ENCODE measurements at regions not wholly inside any gene's neighbourhood (a gene's known extent, or its start where the extent isn't known, plus 50 kb on each side); places are given as distances from the start of the nearest gene placed in this dataset.

DNA sequence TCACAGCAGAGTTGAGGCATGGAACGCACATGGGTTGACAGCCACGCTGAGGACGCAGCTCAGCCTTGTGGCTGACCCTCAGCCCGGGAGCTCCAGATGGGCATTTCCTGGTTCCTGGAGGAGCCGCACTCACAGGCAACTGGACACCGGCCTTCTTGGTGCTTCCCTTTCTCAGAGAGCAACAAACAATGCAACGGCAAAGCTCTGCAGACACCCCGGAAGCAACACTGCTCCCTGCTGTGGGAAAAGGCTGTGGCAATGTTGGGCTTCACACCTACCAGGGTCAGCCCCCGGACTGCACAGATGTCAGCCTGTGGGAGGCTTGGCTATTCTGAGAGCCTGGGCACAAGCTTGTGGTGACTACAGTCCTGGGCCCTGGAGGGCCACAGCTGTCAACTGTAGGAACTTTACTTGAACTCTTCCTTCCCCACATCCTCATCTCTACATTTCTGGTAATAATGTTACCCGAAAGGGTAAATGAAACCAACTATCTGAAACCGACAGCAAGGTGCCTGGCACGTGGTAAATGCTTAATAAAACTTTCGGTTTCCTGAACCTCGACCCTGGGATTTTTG is 597.5 kb upstream of the MKI67 start:
- DNase-seq (ENCODE audit: extremely low read depth in 1 of 2, low read depth in 1 of 2): no peak

DNA sequence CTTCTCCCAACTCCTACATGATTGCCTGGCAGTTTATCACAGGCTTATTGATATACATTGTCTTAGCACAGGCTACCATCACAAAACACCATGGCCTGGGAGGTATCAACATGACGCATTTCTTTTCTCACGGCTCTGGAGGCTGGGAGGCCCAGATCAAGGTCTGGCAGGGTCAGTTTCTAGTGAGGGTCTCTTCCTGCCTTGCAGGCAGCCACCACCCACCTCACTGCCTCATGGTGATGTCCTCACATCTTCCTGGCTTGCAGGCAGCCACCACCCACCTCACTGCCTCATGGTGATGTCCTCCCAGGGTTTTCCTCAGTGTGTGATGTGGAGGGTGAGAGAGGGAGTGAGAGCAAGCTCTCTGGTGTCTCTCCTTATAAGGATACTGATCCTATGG is 599.3 kb upstream of the MKI67 start:
- DNase-seq (ENCODE audit: extremely low read depth in 1 of 2, low read depth in 1 of 2): no peak

DNA sequence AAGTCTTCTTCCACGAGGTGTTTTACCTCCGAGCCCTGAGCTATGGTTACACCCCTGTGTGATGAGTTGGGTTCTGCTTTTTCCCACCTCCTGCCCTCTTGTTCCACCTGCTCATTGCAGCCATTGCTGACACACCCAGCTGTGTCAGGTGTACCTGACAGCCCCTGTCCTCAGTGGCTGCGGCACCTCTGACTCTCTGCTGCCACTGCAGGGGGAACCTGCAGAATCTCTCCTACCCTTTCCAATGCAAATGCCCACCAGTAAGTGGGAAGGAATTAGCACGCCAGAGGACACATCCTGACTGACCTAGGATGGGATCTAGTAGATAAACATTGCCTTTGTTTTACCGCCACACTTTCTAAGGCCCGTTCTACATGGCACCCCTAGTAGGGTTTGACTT is 600.9 kb upstream of the MKI67 start:
- DNase-seq (ENCODE audit: extremely low read depth in 1 of 2, low read depth in 1 of 2): no peak

DNA sequence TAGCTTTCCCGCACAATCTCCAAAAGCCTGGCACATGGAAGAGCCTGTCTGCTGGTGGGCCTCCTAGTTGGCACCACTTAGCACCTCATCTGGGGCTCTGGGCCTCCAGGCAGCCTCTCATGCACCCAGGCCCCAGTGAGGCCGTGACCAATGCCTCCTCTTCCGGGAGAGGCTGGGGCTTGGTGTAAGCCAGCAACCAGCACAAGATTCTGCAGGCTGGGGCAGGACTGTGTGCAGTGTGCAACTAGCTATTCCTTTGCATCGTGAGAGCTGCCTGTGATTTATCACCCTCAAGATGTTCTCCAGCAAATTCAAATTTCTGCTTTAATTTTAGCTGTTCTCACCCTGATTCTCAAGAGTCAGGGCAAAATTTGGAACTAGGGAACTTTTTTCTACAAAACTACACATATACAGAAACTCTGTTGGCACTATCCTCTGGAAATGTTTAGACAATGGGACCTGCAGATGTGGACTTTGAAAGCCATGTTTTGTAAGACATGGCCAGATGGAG is 603.7 kb upstream of the MKI67 start:
- DNase-seq (ENCODE audit: extremely low read depth in 1 of 2, low read depth in 1 of 2): no peak

DNA sequence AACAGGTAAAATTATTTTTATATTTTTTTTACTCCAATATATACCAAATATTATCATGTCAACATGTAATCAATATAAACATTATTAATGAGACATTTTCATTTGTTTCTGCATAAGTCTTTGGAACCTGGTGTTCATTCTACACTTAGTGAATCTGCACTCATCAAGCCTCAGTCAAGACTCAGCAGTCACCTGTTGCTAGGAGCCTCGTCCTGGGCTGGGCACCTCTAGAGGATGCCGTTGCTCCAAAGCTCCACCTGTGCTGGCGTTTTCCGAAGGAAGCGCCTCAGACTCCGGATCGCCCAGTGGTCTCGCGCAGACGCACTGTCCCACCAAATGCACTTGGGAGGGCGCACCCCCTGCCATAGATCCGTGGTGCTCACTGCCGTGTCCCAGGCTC is 604.7 kb upstream of the MKI67 start:
- no peak for DNase-seq (ENCODE audit: extremely low read depth in 1 of 2, low read depth in 1 of 2)

DNA sequence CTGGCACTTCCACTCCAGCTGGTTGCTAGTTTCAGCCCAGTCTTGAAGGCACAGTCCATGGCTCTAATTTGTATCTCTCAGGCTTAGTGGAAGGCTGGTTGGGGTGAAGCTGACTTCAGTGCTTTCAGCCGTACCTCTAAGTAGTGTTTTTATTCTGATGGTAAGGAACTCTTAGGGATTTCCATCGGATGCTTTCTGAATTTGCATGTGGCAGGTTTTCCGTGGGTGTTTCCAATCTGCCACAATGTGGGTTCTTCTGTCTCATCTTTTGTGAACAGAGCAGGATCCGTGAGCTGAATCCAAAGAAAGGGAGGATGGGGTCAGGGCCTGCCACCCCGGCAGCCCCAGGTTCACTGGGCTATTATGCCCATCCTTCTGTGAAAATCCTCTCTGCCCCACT is 607.9 kb upstream of the MKI67 start:
- no peak for DNase-seq (ENCODE audit: extremely low read depth in 1 of 2, low read depth in 1 of 2)

DNA sequence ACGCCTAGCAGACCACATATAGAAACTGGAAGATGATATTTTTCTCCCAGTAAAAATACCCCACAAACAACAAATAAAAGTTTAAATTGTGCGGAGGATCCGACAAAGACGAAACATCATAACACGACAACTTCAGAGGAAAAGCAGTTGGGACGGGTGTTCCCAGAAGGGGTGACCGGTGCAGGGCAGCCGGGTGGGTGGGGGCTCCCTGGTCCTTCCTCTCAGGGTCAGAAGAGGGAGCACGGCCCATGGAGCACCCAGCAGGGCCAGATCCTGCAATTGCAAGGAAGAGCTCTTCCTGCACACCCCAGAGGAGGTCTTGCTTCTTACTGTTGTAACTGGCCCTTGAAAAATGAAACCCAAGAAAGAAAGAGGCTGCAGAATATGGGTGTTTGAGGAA is 608.5 kb upstream of the MKI67 start:
- DNase-seq (ENCODE audit: extremely low read depth in 1 of 2, low read depth in 1 of 2): no peak

DNA sequence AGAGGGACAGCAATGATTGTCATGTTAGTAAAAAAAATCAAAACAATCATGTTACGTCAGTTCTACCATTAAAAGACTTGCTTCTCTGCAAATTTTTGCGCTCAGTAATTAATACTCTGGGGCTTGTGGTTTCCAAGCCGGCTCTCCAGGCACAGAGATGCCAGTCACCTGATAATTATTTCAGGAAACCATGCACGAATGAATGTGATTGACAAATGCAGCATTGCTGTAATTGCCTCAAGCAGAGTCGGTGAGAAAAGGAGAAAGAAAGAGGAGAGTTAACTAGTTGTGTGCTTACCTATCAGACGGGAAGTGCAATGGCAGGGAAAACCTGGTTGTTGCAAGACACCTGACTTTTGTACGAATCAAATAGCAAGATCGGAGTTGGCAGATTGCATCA is 609.8 kb upstream of the MKI67 start:
- DNase-seq (ENCODE audit: extremely low read depth in 1 of 2, low read depth in 1 of 2): no peak

DNA sequence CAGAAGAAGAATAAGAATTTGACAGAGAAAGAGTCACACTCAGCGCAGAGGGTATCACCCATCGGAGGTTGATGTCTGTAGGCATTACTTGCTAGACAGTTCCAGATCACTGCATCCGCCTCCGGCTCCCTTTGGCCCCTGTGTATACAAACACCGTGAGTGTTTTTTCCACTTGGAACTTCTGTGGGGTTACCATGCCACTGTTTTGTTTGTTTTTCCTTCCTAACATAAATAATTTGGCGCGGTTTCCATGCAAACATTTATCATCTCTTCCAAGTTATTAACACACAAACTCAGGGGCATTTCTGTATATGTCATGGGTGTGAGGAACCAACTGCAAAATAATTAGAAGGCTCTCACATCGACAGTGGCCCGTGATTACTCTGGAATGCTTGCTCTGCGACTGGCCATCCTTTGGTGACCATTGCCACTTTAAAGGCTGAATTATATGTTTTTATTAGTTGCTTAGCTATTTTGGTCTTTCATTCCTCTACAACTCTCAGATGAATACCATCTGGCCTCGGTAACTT is 612.2 kb upstream of the MKI67 start:
- DNase-seq (ENCODE audit: extremely low read depth in 1 of 2, low read depth in 1 of 2): no peak

DNA sequence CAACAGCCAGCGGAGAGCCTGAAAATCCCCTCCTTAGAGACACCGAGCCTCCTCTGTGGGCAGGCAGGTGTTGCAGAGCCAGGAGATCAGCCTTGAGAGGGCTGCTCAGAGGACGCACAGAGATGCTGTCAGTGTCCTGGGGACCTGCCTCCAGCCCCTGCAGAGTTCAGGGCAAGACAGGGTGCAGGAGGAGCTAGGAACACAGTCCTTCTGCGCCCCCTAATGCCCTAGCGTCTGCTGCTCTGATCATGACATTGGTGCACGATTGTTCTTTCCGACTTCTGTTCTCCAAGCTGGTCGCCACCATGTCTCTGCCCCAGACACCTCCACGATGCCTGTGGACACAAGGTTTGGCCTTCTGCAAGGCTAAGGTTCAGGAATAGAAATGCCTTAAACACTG is 613.7 kb upstream of the MKI67 start:
- no peak for DNase-seq (ENCODE audit: extremely low read depth in 1 of 2, low read depth in 1 of 2)

DNA sequence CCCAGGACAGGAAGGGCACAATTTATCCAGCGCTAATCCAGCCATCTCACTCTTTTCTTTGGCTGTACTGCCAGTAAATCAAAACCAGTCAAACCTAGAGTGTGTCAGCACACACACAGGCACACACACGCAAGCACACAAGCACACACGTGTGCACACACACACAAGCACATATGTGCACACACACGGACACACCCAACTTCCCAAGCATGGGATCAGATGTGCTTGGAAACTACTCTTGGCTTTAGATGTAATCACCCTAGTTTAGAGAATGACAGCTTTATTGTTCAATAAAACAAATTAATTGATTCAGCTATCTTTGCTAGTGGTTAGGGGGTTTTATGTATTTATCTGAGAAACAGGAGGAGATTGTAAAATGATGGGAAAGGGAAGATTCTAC is 615.0 kb upstream of the MKI67 start:
- DNase-seq (ENCODE audit: extremely low read depth in 1 of 2, low read depth in 1 of 2): no peak

DNA sequence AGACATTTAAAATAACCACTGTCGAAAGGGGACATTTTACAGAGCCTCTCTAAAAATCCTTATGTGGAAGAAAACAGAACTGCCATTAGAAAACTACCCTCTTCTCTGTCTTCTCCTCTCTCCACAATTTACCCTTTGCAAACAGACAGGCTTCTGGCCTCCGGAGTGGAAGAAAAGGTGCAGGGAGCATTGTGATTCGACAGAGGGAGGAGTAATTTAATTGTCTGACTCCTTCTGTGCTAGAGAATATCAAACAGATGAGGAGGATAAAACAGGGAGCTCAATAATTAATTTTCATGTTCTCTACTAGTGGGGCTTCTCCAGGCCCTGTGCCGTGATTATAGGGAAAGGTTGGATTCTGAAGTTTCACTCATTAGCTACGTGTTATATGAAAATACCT is 615.5 kb upstream of the MKI67 start:
- no peak for DNase-seq (ENCODE audit: extremely low read depth in 1 of 2, low read depth in 1 of 2)

DNA sequence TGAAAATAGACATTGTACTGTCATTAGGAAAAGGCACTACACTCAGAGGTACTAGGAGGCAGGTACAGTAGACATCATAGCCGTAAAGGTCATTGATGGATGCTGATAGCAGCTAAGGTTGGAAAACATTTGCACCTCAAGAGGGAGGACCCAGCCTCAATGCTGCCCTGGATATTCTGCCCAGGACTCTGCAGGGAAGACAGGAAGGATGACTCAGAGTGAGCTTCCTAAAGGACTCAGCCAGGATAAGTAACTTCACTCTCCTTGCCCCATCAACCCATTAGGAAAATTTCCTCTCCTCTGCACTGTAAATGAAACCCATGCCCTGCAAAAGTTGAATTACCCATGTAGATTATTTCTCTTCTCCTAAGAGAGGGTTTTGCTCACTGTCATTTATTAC is 617.9 kb upstream of the MKI67 start:
- no peak for DNase-seq (ENCODE audit: extremely low read depth in 1 of 2, low read depth in 1 of 2)

DNA sequence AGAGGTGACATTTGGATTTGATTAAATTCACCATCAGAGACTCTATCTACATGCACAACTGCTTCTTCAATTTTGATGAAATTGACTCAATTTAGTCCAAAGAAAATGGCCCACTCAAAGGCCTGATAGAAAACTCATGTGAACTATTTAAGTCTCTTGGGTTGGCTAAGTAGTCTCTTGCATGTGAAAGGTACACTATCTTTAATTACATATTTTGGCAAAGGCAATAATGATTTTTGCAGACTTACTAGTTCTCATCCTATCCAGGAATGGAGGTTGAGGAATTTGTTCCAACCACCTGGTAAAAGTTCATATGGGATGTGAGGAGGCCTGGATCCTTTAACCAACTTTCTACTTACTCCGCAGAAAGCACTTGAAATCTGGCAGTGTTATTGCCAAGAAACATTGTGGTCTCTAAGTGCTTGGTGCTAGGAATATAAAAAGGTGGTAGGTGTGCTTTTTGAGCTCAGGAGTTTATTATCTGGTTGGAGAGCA is 618.6 kb upstream of the MKI67 start:
- no peak for DNase-seq (ENCODE audit: extremely low read depth in 1 of 2, low read depth in 1 of 2)

DNA sequence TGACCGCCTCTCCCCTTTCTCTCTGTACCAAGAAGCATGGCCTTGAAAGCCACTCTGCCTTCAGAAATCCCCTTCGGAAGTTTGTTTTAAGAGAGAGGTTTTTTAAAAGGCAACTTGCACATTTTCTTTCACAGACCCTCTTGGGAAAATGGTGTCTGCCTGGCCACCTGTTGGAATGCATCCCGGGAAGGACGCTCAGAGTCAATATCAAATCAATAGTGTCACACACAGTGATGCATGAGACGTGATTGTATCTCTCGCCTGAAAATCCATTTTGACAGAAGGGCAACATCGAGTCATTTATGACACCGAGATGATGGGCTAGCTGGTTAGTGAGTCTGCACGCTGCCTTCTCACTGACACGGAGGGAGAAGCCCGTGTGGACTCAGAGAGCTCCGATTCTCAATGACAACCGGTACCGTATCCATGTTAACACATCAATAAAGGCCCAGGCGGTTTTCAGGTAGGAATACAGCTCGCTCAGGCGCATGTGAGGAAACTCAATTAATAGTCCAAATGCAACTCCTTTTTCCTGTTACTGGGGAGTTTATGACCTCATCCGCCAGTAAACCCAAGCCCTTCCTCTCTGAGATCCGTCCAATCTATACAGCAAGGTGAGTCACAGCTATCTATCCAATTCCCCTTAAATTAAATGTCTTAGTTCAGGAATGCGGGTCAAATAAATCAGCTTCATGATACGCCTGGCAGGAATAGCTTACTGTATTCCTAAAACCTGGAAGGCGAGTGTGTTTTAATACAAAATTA is 621.5 kb upstream of the MKI67 start:
- DNase-seq (ENCODE audit: extremely low read depth in 1 of 2, low read depth in 1 of 2): no peak

DNA sequence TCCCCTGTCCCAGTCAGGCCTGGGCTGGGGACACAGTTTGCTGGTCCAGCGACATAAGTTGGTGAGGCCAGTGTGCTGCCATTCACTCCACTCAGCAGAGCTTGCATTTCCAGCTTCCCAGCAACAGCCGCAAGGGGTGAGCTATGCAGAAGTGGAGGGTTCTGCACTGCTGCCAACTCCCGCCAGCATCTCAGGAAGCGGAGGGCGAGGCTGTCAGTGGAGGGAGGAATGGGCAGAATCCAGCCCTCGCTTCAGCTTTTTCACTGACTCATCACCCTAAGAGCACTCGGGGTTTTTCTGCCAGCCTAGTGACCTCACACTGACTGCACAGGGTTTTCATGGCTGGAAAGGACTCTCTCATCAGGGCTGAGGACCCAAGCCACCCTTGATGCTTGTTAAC is 625.1 kb upstream of the MKI67 start:
- DNase-seq (ENCODE audit: extremely low read depth in 1 of 2, low read depth in 1 of 2): no peak

DNA sequence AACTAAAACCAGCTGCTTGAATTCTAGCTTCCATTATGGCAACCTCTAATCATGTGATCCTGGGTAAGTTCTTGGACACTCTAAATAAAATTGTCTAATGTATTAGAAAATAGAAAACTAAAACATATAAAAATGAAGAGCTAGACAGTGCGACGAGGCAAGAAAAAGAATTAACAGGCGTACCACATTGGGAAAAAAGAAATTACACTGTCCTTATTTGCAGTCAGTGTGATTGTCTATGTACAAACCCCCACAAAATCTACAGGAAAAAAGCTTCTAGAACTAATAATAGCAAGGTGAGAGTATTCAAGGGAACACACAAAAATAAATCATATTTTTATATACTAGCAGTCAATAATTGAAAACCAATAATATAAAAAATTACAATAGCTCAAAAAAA is 625.6 kb upstream of the MKI67 start:
- no peak for DNase-seq (ENCODE audit: extremely low read depth in 1 of 2, low read depth in 1 of 2)

DNA sequence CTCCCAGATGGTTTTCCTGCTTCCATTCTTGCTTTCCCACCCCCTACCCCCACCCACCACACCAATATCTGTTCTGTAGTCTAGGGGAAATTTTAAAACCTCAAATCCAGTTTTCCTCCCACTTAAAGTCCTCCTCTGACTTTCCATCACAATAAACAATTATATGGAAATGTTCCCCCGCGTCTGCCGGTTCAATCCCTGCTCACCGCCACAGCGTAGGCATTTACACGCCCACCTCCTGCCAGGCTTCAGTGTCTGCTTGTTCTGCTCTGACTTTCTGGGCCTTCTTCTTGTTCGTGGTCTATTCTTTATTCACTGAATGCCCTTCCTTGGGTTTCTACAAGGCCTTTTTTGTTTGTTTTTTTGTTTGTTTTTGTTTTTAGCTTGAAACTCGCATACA is 633.0 kb upstream of the MKI67 start:
- DNase-seq (ENCODE audit: extremely low read depth in 1 of 2, low read depth in 1 of 2): no peak

DNA sequence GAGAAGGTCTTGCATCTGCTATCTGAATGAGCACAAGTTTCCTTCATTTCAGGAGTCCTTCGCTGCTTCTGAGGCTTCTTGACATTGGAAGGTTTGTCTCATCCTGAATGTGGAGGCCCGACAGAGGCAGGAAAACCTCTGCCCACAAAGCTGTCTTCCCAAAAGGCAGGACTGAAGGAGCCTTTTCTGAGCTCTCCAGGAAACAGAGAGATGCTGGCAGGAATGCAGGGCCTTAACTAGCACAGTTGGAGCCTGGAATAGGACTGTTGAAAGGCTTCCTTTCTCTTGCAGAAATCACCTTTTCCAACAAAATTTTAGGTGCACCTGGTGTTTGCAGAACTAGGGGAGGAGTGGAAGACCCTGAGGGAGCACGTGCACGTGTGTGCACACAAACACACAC is 637.4 kb upstream of the MKI67 start:
- no peak for DNase-seq (ENCODE audit: extremely low read depth in 1 of 2, low read depth in 1 of 2)

DNA sequence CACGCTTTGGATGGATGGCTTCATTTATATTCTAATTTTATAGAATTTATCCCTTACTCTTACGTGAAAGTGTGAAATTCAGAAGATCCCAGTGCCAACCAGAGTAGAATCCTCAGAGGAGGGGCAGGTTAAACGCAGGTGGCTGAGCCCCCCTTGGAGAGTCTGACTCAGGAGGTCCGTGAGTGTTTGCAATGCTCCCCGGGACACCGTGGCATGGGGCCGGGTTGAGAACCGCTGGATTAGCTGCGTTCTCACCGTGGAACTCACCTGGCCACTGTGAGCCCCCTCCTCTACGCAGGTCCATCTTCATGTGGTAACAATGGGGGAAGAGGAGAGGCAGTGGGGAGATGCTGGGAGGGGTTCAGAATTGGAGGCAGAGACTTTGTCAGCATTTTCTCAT is 638.0 kb upstream of the MKI67 start:
- DNase-seq (ENCODE audit: extremely low read depth in 1 of 2, low read depth in 1 of 2): no peak

DNA sequence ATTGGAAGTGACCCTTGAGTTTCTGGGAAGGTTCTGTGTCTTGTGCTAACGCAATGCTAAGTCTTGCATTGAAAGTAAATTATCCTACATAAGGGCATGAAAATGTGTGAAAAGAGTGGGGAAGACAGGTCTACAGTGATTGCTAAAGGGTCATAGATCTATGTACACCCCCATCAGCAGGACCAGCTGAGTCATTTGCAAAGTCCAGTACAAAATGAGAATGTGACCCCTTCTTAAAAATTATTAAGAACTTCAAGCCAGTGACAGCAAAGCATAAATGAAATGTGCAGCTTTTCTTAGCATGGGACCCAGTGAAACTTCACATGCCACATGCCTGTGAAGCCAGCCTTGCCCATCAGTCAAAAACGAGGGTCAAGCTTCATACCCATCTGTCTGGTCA is 640.7 kb upstream of the MKI67 start:
- no peak for DNase-seq (ENCODE audit: extremely low read depth in 1 of 2, low read depth in 1 of 2)

DNA sequence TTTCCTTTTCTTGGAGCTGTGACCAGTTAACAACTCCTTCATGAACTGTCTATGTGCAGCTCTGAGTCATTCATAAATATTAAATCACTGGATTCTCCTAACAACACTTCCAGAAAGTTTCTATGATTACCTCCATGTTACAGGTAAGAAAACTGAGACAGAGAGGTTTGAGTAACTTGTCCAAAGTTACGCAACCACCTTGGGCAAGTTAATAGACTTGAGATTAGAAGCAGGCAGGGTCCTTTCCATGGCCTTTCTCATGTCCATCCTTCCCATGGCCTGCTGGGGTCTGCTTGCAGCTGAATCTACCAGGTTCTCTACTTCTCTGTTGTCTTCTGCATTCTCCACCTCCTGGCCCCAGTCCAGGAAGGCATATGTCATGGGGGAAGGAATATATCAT is 648.8 kb upstream of the MKI67 start:
- no peak for DNase-seq (ENCODE audit: extremely low read depth in 1 of 2, low read depth in 1 of 2)

All from stimulated activated CD8-positive, alpha-beta memory T cell treated with anti-CD3 and anti-CD28 coated beads, Interleukin-7, amount 100 ng/mL, for 48 hours (primary cell).